GM18867 (cell line): ENCODE measurements at regions not wholly inside any gene's neighbourhood (a gene's known extent, or its start where the extent isn't known, plus 50 kb on each side); places are given as distances from the start of the nearest gene placed in this dataset.

Experiments
- ATAC-seq: cut with Tn5 transposase; IDR thresholded peaks from one replicate; pipeline ENCODE4 v1.9.1; 2021; ENCODE audit warnings: mild to moderate bottlenecking, moderate library complexity; ENCODE audit not compliant: unreplicated experiment

GRCh38 chr17:79360196-79360595 lies 250.7 kb downstream of the RBFOX3 start:
- no peak for ATAC-seq

DNA sequence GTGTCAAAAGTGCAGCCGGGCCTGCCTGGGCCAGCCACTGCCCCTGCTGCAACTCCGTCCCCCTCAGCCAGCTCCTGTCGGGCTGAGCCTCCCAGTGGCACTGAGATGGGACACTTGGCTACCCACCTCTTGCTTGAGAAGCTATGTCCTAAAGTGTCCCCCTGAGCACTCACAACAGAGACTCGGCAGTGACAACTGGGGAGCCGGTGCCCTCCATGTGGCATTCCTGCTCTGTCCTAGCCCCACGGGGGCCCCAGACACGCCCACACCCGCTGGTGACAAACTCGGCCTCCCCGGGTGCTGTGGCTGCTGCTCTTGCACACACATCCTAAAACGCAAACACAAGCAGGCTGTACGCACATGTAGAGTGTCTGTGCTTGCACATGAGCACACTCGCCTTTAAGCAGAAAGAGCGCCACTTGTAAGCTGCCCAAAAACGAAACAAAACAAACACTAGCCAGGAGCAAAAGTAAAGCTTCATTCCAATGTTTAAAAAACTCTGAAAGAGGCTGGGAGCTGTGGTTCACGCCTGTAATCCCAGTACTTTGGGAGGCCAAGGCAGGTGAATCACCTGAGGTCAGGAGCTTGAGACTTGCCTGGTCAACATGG lies 253.9 kb downstream of the RBFOX3 start:
- no peak for ATAC-seq

- ATAC-seq, result no peak
Measured at GRCh38 chr17:79355165-79355564, 255.7 kb downstream of the RBFOX3 start.

DNA sequence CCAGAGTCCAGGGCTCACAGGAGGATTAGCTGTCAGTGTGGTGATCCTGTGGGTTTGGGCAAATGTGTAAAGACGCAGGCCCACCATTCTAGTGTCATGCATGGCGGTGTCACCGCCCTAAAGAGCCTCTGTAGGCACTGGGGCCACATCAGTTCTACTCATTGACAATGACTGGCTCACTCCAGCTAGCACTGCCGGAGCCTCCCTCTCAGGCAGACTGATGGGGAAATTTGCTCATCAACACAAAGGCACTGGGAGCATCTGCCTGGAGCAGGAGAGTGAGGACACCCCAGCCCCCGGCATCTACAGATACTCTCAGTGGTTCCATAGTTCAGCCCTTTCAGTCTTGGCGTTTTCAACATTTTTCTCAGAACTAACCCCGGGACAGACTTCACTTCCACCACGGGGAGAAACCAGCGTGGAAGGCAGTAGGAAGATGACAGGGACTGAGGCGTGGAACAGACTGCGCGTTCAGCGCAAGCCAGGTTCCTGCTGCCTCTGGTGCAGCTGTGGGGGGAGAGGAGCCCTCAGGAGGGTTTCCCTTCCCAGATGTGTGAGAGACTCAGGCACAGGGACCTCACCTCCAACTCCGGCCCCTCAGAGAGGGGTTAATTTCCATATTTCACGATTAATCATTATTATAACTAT lies 256.6 kb downstream of the RBFOX3 start:
- ATAC-seq, result no peak

GRCh38 chr17:79353548-79353947 lies 257.3 kb downstream of the RBFOX3 start:
- no peak for ATAC-seq

- ATAC-seq, result no peak
Measured at GRCh38 chr17:79353016-79353415, 257.8 kb downstream of the RBFOX3 start.

GRCh38 chr17:79350533-79350932 lies 260.3 kb downstream of the RBFOX3 start:
- ATAC-seq, result no peak

DNA sequence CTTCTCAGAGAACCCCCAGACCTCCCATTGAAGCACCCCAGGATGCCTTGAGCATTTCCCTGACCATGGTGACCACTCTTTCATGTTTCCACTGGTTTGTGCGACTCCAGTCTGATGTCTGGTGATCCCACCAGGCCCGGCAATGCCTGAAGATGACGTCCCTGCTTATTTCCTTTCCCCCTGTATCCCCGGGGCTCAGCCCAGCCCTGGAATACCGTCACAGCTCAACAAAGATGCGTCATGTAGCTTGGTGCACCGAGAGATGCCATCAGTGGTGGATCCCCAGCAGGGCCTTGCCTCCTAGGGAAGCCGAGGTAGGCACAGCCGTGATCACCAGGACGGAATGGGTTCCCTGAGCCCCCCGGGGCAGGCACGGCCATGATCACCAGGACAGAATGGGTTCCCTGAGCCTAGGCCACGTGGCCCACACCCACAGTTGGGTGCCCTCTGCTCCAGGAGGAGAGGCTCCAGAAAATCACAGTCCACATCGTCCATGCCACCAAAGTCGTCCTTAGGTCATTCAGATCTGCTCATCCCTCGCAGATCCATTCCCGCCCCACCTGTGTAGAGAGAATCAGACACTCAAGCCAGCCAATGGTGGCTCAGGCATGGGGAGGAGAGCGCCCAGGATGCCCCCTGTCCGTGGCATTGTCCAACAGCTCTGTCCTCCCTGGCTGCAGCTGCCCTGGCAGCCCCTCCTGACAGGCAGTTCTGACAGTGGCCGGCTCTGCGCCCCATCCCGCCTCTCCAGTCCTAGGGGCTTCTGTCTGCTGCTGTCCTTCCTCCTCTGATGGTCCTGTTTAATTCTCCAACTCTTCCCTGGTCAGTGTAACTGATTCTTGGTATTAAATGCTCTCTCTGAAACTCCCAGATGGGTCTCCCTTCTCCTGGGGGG lies 261.1 kb downstream of the RBFOX3 start:
- ATAC-seq, result no peak

DNA sequence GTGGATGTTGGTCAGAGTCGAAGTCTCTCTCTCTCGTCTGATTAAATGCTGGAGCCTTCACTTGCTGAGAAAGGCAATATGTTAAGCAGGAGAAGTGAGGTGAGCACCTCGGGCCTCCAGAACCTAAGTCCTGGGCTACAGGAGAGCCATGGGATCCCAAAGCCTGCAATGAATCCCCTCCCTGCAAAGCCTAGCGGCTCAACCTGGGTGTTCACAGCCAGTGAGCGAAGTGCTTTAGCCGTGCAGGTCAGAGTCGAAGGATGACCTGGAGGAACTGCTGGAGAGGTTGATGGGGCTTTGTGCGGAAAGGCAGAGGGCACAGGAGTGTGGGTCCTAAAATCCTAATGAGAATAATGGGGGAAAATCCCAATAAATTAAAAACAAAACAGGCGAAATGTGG lies 267.8 kb downstream of the ENGASE start:
- no peak for ATAC-seq

DNA sequence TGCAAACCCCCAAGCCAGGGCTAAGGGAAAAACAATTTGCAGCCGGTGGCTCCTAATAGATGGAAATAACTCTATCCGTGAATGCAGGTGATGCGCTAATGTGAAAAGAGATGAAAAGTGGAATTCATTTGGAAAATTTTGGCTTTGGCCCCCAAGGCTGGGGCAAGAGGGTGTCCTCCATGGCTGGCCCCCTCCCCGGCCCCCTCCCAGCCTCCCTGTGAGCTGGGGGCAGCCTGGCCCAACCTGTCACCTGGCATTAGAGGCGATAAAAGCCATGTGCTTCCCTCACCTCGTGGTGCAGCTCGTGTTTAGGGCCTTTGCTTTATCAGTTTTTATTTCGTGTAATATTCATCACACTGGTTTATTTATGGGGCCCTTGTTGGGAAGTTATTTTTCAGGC lies 267.2 kb downstream of the ENGASE start:
- ATAC-seq, result no peak

GRCh38 chr17:79341222-79341780 lies 266.7 kb downstream of the ENGASE start:
- ATAC-seq, result no peak

DNA sequence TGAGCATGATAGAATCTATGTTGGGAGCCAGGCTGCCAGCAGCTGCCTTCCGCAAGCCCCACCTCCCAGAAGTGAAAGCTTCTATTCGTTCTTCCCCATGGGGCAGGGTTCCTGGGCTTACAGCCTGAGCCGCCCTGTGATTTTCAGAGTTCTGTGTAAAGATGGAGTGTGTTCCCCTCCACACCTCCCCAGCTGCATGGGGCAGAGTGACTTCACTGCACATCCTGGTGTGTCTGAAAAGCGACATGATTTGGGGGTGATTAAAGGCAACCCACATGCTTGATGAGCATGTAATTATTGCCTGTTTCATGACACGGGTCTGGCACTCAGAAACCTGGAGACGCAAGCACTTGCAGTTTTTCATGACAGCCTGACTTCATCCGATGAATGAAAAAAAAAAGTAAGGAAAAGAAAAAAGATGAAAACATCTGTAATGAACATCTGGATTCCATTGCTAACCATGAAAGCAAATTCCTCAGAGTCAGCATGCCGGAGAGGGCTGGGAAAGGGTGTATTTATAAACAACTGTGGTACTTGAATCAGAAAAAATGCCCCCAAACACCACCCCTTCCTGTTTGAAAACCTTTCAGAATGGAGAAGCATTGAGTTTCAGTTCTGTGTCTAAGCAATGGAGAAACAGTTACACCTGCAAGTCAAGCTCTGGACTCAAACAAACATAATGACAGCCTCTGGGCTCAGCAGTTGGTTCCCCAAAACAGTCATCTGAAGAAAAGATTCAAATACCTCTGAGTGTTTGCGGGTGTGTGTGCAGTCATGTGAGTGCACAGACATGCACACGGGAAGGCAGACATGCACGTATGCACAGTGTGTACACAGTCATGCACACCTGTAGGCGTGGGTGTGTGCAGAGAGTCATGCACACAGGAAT lies 266.0 kb downstream of the ENGASE start:
- ATAC-seq, result peak; percentile 75

- ATAC-seq, result no peak
Measured at GRCh38 chr17:79339321-79339720, 264.7 kb downstream of the ENGASE start.

DNA sequence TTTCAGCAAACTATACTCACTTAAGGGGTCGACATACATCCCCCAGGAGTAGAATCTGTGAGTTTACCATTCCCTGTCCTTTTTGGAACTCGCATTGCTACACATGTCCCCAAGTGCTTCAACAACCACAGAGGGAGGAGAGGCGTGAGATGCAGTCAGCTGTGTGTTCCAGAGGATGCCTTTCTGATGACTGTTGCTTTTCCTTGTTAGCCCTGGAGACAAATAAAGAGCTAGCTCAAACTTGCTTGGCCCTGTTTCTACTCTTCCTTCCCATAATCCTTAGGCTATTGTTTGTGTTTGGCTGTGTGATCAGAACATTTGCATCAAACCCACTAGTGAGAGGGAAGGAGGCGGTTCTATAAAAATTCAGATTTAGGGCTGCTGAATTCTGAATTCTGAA lies 264.0 kb downstream of the ENGASE start:
- no peak for ATAC-seq

GRCh38 chr17:79338152-79338551 lies 263.5 kb downstream of the ENGASE start:
- no peak for ATAC-seq

GRCh38 chr17:79337053-79337452 lies 262.4 kb downstream of the ENGASE start:
- no peak for ATAC-seq

DNA sequence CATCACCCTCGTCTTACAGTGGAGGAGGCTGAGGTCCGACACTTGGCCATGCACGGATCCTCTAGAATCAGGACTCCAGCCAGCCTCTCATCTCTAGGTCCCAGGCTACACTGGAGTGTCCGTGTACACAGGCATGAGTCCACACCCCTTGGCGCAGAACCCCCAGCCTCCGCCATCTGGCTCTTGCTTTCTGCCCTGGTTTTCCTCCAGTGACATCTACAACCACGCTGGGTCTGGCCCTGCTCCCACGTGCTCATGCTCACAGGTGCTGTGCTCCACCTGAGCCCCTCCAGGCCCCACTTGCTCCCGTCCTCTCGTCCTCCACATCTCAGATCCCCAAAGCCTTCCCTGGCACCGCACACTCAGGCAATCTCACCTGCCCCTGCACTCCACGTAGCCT lies 260.8 kb downstream of the ENGASE start:
- ATAC-seq, result no peak

GRCh38 chr17:79332011-79332554 lies 257.5 kb downstream of the ENGASE start:
- ATAC-seq, result no peak

GRCh38 chr17:79331492-79331891 lies 256.9 kb downstream of the ENGASE start:
- ATAC-seq, result no peak

DNA sequence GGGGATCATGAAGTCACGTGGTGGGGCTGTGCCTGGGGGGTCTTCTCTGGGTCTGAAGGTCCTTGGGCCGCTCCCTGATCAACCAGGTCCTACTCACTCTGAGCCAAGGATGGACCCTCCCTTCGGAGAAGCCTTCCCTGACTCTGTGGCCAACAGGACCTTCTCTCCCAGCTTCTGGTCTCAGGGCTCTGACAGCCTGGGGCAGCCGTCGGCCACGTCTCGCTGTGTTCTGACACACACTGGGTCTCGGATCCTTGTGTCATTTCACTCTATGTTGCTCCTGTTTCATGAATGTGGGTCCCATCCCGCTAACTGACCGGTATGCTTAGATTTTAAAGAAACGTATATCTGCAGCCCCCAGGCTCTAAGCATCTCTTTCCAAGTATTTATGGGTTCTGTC lies 256.1 kb downstream of the ENGASE start:
- ATAC-seq, result no peak
